GM18858 (cell line): ENCODE measurements at regions not wholly inside any gene's neighbourhood (a gene's known extent, or its start where the extent isn't known, plus 50 kb on each side); places are given as distances from the start of the nearest gene placed in this dataset.

ENCODE experiments used
- ATAC-seq: cut with Tn5 transposase; IDR thresholded peaks from one replicate; pipeline ENCODE4 v1.9.1; 2021; ENCODE audit not compliant: unreplicated experiment

DNA sequence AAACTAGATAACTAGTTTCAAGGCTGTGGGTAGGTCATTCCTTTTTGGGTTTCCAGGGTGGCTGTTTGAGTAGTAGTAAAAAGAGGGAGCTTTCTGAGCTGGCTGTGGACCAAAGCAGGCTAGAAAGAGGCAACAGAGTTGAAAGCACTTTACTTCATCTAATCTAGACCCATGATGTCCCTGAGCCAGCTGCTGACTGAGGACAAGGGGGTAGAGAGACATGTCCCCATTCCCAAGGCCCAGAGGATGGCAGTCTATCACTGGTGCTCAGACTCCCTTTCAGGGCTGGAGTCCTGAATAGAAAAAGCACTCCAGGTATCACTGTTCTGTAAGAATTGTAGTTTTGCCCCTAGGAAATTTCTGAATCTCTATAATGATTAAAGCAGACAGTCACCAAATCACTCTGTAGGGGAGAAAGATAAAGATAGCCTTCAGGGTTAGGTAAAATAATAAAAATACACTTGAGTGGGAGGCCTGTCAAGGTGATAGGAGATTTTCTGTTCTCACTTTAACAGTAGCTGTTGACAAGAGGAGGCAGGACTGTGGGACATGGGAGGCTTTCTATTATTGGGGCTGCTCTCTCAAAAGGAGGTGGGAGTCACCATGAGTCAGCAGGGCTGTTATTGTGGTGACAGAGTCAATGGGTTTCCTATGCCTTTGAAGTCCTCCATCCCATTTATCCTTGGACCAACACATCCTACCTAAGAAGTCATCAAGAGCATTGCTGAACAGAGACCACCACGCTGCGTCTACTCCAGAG is 190.2 kb upstream of the MPHOSPH6 start:
- no peak for ATAC-seq

- ATAC-seq = no peak
Measured at GRCh38 chr16:82358606-82359221, 188.7 kb upstream of the MPHOSPH6 start.

DNA sequence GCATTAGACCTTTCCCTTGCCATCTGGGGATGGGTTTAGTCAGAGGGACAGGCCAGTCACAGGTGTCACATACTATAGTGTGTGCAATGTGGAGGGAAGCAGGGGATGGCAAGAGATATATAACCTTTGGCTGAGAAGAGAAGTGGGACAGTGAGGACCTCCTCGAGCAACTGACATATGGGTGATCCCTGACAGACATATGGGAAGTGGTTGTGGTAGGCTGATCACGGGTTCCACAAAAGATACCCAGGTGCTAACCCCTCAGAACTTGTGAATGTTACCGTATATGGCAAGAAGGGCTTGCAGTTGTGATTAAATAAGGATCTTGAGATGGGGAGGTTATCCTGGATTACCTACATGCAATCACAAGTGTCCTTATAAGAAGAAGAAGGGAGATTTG is 188.1 kb upstream of the MPHOSPH6 start:
- no peak for ATAC-seq

GRCh38 chr16:82357237-82357636 is 187.2 kb upstream of the MPHOSPH6 start:
- no peak for ATAC-seq

- ATAC-seq = no peak
Measured at GRCh38 chr16:82350560-82350959, 180.5 kb upstream of the MPHOSPH6 start.

DNA sequence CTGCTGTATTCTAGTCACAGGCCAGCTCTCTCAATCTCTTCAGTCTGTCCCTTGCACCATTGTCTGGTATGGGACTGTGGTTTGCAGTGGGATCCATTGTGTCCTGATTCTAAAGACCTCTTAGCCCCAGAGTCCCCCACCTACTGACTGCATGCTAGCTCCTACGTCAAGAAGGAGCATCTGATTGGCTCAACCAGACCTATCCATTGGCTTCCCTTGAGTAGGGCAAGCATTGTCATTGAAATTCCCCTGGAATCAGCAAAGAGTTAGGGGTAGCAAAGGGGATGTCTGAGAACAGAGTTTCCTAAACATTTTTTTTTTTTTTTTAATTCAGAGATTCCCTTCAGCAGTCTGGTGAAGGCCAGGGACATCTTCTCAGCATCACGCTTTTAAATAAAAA is 175.3 kb upstream of the MPHOSPH6 start:
- ATAC-seq = no peak

- ATAC-seq = no peak
Measured at GRCh38 chr16:82344157-82344556, 174.1 kb upstream of the MPHOSPH6 start.

- no peak for ATAC-seq
Measured at GRCh38 chr16:82341146-82341669, 171.2 kb upstream of the MPHOSPH6 start.

DNA sequence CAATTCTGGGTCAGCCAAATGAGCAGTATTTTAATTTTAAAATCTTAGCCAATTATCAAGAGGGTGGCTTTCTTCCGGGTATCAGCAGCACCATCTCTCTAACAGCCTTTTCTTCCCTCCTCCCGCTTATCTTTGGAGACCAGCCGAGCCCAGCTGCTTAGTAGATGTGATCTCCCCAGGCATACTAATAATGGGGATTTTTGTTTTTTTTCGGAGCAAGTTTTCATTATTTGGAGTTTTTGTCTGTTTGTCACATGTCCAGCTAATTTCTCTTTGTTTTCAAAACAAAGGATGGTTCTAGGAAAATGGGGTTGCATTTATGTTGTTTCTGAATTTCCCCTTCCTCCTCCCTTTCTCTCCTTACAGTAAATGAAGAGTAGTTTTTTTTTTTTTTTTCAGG is 170.5 kb upstream of the MPHOSPH6 start:
- no peak for ATAC-seq

GRCh38 chr16:82337355-82337754 is 167.3 kb upstream of the MPHOSPH6 start:
- ATAC-seq = no peak

DNA sequence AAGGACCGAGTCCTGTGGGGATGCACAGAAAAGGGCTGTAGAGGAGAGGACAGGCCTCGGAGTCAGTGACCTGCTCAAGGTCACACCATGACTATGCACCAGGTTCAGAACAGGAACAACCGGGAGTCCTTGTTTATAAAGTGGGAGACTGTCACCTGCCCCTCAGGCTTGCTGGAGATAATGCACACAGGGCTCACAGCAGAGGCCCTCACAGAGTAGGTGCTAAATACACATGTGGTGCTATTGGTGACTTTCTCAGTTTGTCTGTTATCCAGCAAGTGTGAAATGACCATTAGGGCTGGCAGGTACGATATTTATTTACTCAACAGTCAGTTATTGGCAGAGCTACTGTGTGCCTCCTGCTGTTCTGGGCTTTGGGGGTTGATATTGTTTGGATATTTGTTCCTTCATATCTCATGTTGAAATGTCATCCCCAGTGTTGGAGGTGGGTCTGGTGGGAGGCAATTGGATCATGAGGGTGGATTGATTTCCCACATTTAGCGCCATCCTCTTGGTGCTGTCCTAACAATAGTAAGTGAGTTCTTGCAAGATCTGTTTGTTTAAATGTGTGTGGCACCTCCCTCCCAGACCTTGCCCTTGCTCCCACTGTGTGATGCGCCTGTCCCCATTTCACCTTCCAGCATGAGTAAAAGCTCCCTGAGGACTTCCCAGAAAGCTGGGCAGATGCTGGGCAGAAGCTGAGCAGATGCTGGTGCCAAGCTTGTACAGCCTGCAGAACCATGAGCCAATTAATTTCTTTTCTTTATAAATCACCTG is 162.1 kb upstream of the MPHOSPH6 start:
- ATAC-seq = no peak

GRCh38 chr16:82331397-82331796 is 161.4 kb upstream of the MPHOSPH6 start:
- no peak for ATAC-seq

GRCh38 chr16:82329504-82330192 is 159.6 kb upstream of the MPHOSPH6 start:
- no peak for ATAC-seq

- no peak for ATAC-seq
Measured at GRCh38 chr16:82328881-82329469, 159.0 kb upstream of the MPHOSPH6 start.

GRCh38 chr16:82323171-82323570 is 153.1 kb upstream of the MPHOSPH6 start:
- no peak for ATAC-seq

DNA sequence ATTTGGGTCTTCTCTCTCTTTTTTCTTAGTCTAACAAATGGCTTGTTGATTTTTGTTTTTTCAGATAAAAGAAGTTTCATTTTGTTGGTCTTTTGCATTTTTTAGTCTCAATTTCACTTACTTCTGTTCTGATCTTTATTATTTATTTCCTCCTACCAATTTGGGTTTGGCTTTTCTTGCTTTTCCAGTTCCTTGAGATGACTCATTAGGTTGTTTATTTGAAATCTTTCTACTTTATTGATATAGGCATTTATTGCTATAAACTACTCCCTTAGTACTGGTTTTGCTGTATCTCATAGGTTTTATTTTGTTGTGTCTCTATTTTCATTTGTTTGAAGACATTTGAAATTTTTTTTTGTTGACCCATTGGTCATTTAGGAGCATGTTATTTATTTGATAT is 152.2 kb upstream of the MPHOSPH6 start:
- ATAC-seq = no peak

- ATAC-seq = no peak
Measured at GRCh38 chr16:82319038-82319437, 149.0 kb upstream of the MPHOSPH6 start.

- ATAC-seq = no peak
Measured at GRCh38 chr16:82317411-82318167, 147.6 kb upstream of the MPHOSPH6 start.

- ATAC-seq = no peak
Measured at GRCh38 chr16:82313754-82314153, 143.7 kb upstream of the MPHOSPH6 start.

DNA sequence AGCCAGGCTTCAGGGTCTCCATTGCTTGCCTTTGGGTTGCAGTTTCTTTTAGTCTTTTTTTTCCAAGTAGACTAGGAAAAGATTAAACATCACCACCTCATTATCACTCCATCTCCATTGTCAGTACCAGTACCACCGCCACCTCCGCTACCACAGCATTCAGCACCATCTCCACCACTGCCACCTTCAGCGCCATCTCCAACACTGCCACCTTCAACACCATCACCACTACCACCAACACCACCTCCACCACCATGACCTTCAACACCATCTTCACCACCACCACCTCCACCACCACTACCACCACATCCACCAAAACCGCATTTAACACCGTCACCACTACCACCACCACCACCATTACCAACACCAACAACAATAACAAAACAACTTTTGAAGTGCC is 141.5 kb upstream of the MPHOSPH6 start:
- ATAC-seq = no peak
